H1 (cell line): ENCODE measurements at regions not wholly inside any gene's neighbourhood (a gene's known extent, or its start where the extent isn't known, plus 50 kb on each side); places are given as distances from the start of the nearest gene placed in this dataset.

ENCODE experiments used
- CTCF ChIA-PET: fragments of 300-600 bp; sonication (Branson Sonifier 250); formaldehyde crosslinking; loops from one replicate; lab custom pipeline; 2021; ENCODE audit not compliant: partially characterized antibody; lab: Charles Lee
- POLR2A ChIA-PET: fragments of 300-600 bp; sonication (Branson Sonifier 250); formaldehyde crosslinking; loops from one replicate; lab custom pipeline; 2021; ENCODE audit warnings: inconsistent platforms; ENCODE audit not compliant: partially characterized antibody; lab: Charles Lee
- DNase-seq, 2 experiments: peaks; one replicate each; pipeline versions ENCODE4 v3.0.0 to v3.0.0-alpha.2; 2010 to 2022; ENCODE audit warnings: low spot score in 2 of 2, low read depth in 1 of 2, mixed read lengths in 1 of 2
- FAIRE-seq: peaks from 2 replicates; lab custom pipeline; 2011; peaks lifted over from hg19 to GRCh38; lab: Jason Lieb, UNC
- H2AFZ ChIP-seq: 2 replicates; pipeline ENCODE4 v1.8.1; 2012; ENCODE audit warnings: low read length, inconsistent platforms
- H2AK5ac ChIP-seq: 2 replicates; pipeline ENCODE4 v1.6.1; 2013; ENCODE audit warnings: low read depth, low read length
- H2BK120ac ChIP-seq: replicated peaks from 2 replicates; pipeline ENCODE3; 2013; ENCODE audit warnings: low read depth, low read length, inconsistent platforms
- H2BK12ac ChIP-seq: 2 replicates; pipeline ENCODE4 v1.6.1; 2013; ENCODE audit warnings: low read depth, low read length
- H2BK15ac ChIP-seq: 2 replicates; pipeline ENCODE4 v1.6.1; 2013; ENCODE audit warnings: low read length
- H2BK20ac ChIP-seq: 2 replicates; pipeline ENCODE4 v1.6.1; 2013; ENCODE audit warnings: low read length
- H2BK5ac ChIP-seq: 2 replicates; pipeline ENCODE4 v1.6.1; 2013; ENCODE audit warnings: low read depth, low read length
- H3K14ac ChIP-seq: 2 replicates; pipeline ENCODE4 v1.6.1; 2013; ENCODE audit warnings: inconsistent platforms; ENCODE audit not compliant: insufficient read length
- H3K18ac ChIP-seq: 2 replicates; pipeline ENCODE4 v1.6.1; 2013; ENCODE audit warnings: low read length; ENCODE audit errors: extremely low read depth
- H3K23ac ChIP-seq: 2 replicates; pipeline ENCODE4 v1.6.1; 2013; ENCODE audit warnings: inconsistent platforms; ENCODE audit not compliant: insufficient read length
- H3K23me2 ChIP-seq: 2 replicates; pipeline ENCODE4 v1.6.1; 2013; ENCODE audit warnings: low read depth, low read length
- H3K27ac ChIP-seq: 2 replicates; pipeline ENCODE4 v1.6.1; 2011; ENCODE audit warnings: low read depth, low read length, inconsistent platforms
- H3K27me3 ChIP-seq, 4 experiments: replicated peaks in 1 of 4; 1 replicate in 1 of 4; 2 replicates in 3 of 4; pipeline versions ENCODE4 v1.6.1 to v1.8.1; 2011 to 2013; ENCODE audit warnings: low read length in 3 of 4, mild to moderate bottlenecking in 3 of 4, inconsistent platforms in 2 of 4, mixed read lengths in 2 of 4, moderate library complexity in 1 of 4; ENCODE audit not compliant: control insufficient read depth in 3 of 4, insufficient read depth in 3 of 4; ENCODE audit errors: extremely low read depth in 1 of 4
- H3K36me3 ChIP-seq, 4 experiments: 2 replicates each; pipeline versions ENCODE4 v1.6.1 to v1.8.1; 2011 to 2013; ENCODE audit warnings: mild to moderate bottlenecking in 4 of 4, low read length in 3 of 4, moderate library complexity in 2 of 4, control low read depth in 1 of 4, inconsistent platforms in 1 of 4; ENCODE audit not compliant: insufficient read depth in 4 of 4, control insufficient read depth in 2 of 4
- H3K4ac ChIP-seq: replicated peaks from 2 replicates; pipeline ENCODE3; 2013; ENCODE audit warnings: low read length, low read depth, mixed read lengths, inconsistent platforms; ENCODE audit not compliant: insufficient read length
- H3K4me1 ChIP-seq, 4 experiments: replicated peaks in 1 of 4; 1 replicate in 1 of 4; 2 replicates in 3 of 4; pipeline versions ENCODE4 v1.6.1 to v1.8.1; 2011 to 2013; ENCODE audit warnings: low read length in 3 of 4, inconsistent platforms in 2 of 4, mixed read lengths in 1 of 4; ENCODE audit not compliant: insufficient read depth in 4 of 4, control insufficient read depth in 3 of 4
- H3K4me2 ChIP-seq, 2 experiments: 2 replicates each; pipeline versions ENCODE4 v1.6.1 to v1.8.1; 2011 to 2013; ENCODE audit warnings: low read depth in 2 of 2, low read length in 2 of 2, control low read depth in 1 of 2, inconsistent platforms in 1 of 2, mild to moderate bottlenecking in 1 of 2; ENCODE audit not compliant: insufficient read depth in 1 of 2
- H3K4me3 ChIP-seq, 4 experiments: fragments of 200-600, 300-600 bp in 1 of 4; sonication (generic), shearing (Covaris generic), sonication (Bioruptor Twin) in 1 of 4; 2 replicates each; pipeline versions ENCODE4 v1.5.1 to v1.8.1; 2011 to 2016; ENCODE audit warnings: low read length in 4 of 4, low read depth in 3 of 4, control low read depth in 2 of 4, inconsistent platforms in 2 of 4, mild to moderate bottlenecking in 2 of 4, mixed read lengths in 1 of 4, moderate library complexity in 1 of 4; ENCODE audit not compliant: insufficient read depth in 2 of 4; ENCODE audit errors: extremely low read depth in 1 of 4
- H3K56ac ChIP-seq: replicated peaks from 2 replicates; pipeline ENCODE3; 2013; ENCODE audit warnings: low read depth, mild to moderate bottlenecking, mixed read lengths, low read length, inconsistent platforms; ENCODE audit not compliant: insufficient read length
- H3K79me1 ChIP-seq: 2 replicates; pipeline ENCODE4 v1.6.1; 2013; ENCODE audit warnings: low read depth, low read length, control low read depth
- H3K79me2 ChIP-seq, 2 experiments: 2 replicates each; pipeline versions ENCODE4 v1.6.1 to v1.8.1; 2012 to 2013; ENCODE audit warnings: low read length in 2 of 2, mild to moderate bottlenecking in 2 of 2, inconsistent platforms in 1 of 2; ENCODE audit not compliant: insufficient read depth in 2 of 2, control insufficient read depth in 1 of 2
- H3K9ac ChIP-seq, 4 experiments: replicated peaks in 1 of 4; 1 replicate in 1 of 4; 2 replicates in 3 of 4; pipeline versions ENCODE4 v1.6.1 to v1.8.1; 2011 to 2013; ENCODE audit warnings: low read depth in 3 of 4, low read length in 3 of 4, control low read depth in 2 of 4, mild to moderate bottlenecking in 2 of 4, moderate library complexity in 2 of 4, inconsistent platforms in 1 of 4; ENCODE audit errors: extremely low read depth in 1 of 4
- H3K9me3 ChIP-seq, 2 experiments: 2 replicates each; pipeline versions ENCODE4 v1.6.1 to v1.8.1; 2012 to 2013; ENCODE audit warnings: mild to moderate bottlenecking in 2 of 2, moderate library complexity in 2 of 2, control low read depth in 1 of 2, inconsistent platforms in 1 of 2, low read depth in 1 of 2, low read length in 1 of 2, mixed read lengths in 1 of 2; ENCODE audit not compliant: insufficient read depth in 2 of 2
- H4K20me1 ChIP-seq, 2 experiments: replicated peaks in 1 of 2; 2 replicates each; pipeline versions ENCODE3 to v1.8.1; 2011 to 2013; ENCODE audit warnings: inconsistent platforms in 2 of 2, low read length in 2 of 2, mild to moderate bottlenecking in 1 of 2; ENCODE audit not compliant: insufficient read depth in 2 of 2, control insufficient read depth in 1 of 2
- H4K5ac ChIP-seq: 2 replicates; pipeline ENCODE4 v1.6.1; 2013; ENCODE audit warnings: low read length, low read depth, mixed read lengths, inconsistent platforms; ENCODE audit not compliant: insufficient read length
- H4K8ac ChIP-seq: 2 replicates; pipeline ENCODE4 v1.8.0; 2013; ENCODE audit warnings: mild to moderate bottlenecking, moderate library complexity, low read length, inconsistent platforms; ENCODE audit not compliant: insufficient read depth; ENCODE audit errors: extremely low read depth
- H4K91ac ChIP-seq: replicated peaks from 2 replicates; pipeline ENCODE3; 2013; ENCODE audit warnings: low read length, mixed read lengths, inconsistent platforms; ENCODE audit not compliant: insufficient read length
- CREB1 ChIP-seq: IDR thresholded peaks from 2 replicates; pipeline ENCODE4 v1.6.1; 2012; ENCODE audit warnings: inconsistent platforms
- EP300 ChIP-seq, 2 experiments: IDR thresholded peaks; 1 replicate in 1 of 2; 2 replicates in 1 of 2; pipeline ENCODE4 v1.6.1; 2011 to 2012; ENCODE audit warnings: low read depth in 2 of 2, low read length in 2 of 2, mild to moderate bottlenecking in 2 of 2, borderline replicate concordance in 1 of 2, inconsistent platforms in 1 of 2, moderate library complexity in 1 of 2
- KDM5A ChIP-seq: fragments of 200-600 bp; IDR thresholded peaks from 2 replicates; pipeline ENCODE4 v1.7.1; 2012; ENCODE audit warnings: mild to moderate bottlenecking, low read length, inconsistent platforms, mixed read lengths
- SIX5 ChIP-seq: IDR thresholded peaks from 2 replicates; pipeline ENCODE4 v1.6.1; 2011; ENCODE audit warnings: mild to moderate bottlenecking, low read depth, low read length

DNA sequence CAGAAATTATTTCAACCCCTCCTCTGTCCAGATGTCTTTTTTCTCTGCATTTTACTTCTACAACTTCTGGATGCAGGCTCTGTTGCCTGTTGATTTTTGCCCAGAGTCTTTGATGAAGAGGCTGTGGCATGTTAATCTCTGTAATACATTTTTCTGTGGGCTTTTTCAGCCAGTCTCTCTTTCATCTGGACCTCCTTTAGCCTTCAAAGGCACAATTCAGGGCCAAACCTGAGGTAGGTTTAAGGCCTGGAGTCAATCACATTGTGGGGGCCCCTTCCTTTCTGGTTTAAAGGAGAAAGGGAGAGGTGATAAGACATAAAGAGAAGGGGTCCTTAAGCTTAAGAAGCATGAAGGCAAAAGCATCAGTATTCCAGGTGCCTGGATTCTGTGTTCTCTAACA is 553.7 kb downstream of the FLRT2 start:
- Histone ChIP-seq H3K36me3 (no peaks in the 10 kb centered on the region), H2BK20ac (no peak overlapping the region), H4K20me1 (no peaks in the 10 kb centered on the region), H2BK5ac (no peak overlapping the region), H3K4me3 (no peak overlapping the region), H4K5ac (no peak overlapping the region), H4K91ac (no peak overlapping the region), H3K27me3 (no peaks in the 10 kb centered on the region), H3K79me2 (no peaks in the 10 kb centered on the region), H3K4me2 (no peak overlapping the region), H3K4me1 (peaks cover 0 to 2% (median 0%) of the 10 kb centered on the region in 4 experiments; a peak in 1 of 7 replicates), H3K27ac (no peak overlapping the region), H3K79me1 (no peaks in the 10 kb centered on the region), H2BK120ac (no peak overlapping the region), H3K18ac (no peak overlapping the region), H3K14ac (no peak overlapping the region), H3K4ac (no peak overlapping the region), H2BK12ac (no peak overlapping the region), H3K56ac (no peak overlapping the region), H2AK5ac (no peak overlapping the region), H2AFZ (no peak overlapping the region), H3K23ac (no peak overlapping the region), H2BK15ac (no peak overlapping the region), H3K23me2 (no peaks in the 10 kb centered on the region), H3K9me3 (no peaks in the 10 kb centered on the region), H4K8ac (no peak overlapping the region), H3K9ac (no peak overlapping the region)
- TF ChIP-seq SIX5 (no peak), KDM5A (no peak), EP300 (IDR thresholded peaks at IDR 0.05; ENCODE audit: borderline replicate concordance in 1 of 2, low read depth in 2 of 2, low read length in 2 of 2) (no peak), CREB1 (no peak)
- FAIRE-seq = no peak
- ChIA-PET POLR2A (no interaction called here), CTCF (no interaction called here)
- DNase-seq = no peak
